NCI-H2171 (cell line): ENCODE measurements at regions not wholly inside any gene's neighbourhood (a gene's known extent, or its start where the extent isn't known, plus 50 kb on each side); places are given as distances from the start of the nearest gene placed in this dataset.
"Not testable (repeated sequence)": the region's sequence is repeated elsewhere in the genome, so short reads cannot be mapped to it uniquely, and the experiment has no call there.

Experiments used
- DNase-seq: peaks from one replicate; lab custom pipeline; 2025; lab: John Stamatoyannopoulos, UW

- no peak for DNase-seq
Measured at GRCh38 chr4:26242451-26242850, 78.4 kb upstream of the RBPJ start.

- DNase-seq, result not testable (repeated sequence)
Measured at GRCh38 chr4:26244138-26244537, 76.7 kb upstream of the RBPJ start.

- peak; percentile 25 for DNase-seq
Measured at GRCh38 chr4:26248647-26249046, 72.2 kb upstream of the RBPJ start.

GRCh38 chr4:26252349-26253025 lies 68.3 kb upstream of the RBPJ start:
- DNase-seq, result no peak

GRCh38 chr4:26253968-26254367 lies 66.8 kb upstream of the RBPJ start:
- no peak for DNase-seq

GRCh38 chr4:26255989-26256388 lies 64.8 kb upstream of the RBPJ start:
- no peak for DNase-seq

- not testable (repeated sequence) for DNase-seq
Measured at GRCh38 chr4:26257444-26257843, 63.4 kb upstream of the RBPJ start.

GRCh38 chr4:26257850-26258249 lies 63.0 kb upstream of the RBPJ start:
- no peak for DNase-seq

GRCh38 chr4:26260571-26260970 lies 60.2 kb upstream of the RBPJ start:
- no peak for DNase-seq

GRCh38 chr4:26261405-26261804 lies 59.4 kb upstream of the RBPJ start:
- DNase-seq, result no peak

GRCh38 chr4:26263165-26263564 lies 57.6 kb upstream of the RBPJ start:
- peak; percentile 9 for DNase-seq

GRCh38 chr4:26264109-26264508 lies 56.7 kb upstream of the RBPJ start:
- no peak for DNase-seq

- DNase-seq, result no peak
Measured at GRCh38 chr4:26267087-26267486, 53.7 kb upstream of the RBPJ start.

GRCh38 chr4:26268246-26268645 lies 52.6 kb upstream of the RBPJ start:
- no peak for DNase-seq

- no peak for DNase-seq
Measured at GRCh38 chr4:26269038-26269437, 51.8 kb upstream of the RBPJ start.
